NCI-H1930 (cell line): ENCODE measurements at regions not wholly inside any gene's neighbourhood (a gene's known extent, or its start where the extent isn't known, plus 50 kb on each side); places are given as distances from the start of the nearest gene placed in this dataset.
"Not testable (repeated sequence)": the region's sequence is repeated elsewhere in the genome, so short reads cannot be mapped to it uniquely, and the experiment has no call there.

ENCODE experiments used
- DNase-seq, 2 experiments: peaks; one replicate each; lab custom pipeline; 2025; lab: John Stamatoyannopoulos, UW

DNA sequence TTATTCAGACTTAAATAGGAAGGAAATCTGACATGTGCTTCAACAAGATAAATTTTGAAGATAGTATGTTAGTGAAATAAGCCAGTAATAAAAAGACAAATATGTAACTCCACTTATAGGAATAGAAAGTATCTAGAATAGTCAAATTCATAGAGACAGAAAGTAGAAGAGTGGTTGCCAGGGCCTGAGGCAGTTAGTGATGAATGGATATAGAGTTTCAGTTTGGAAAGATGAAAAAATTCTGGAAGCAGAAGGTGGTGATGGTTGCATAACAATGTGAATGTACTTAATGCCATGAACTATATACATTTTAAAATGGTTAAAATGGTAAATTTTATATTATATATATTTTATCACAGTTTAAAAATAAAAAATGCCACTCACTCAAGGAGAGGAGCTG, 54.3 kb downstream of the HAND2 start:
- no peak for DNase-seq

DNA sequence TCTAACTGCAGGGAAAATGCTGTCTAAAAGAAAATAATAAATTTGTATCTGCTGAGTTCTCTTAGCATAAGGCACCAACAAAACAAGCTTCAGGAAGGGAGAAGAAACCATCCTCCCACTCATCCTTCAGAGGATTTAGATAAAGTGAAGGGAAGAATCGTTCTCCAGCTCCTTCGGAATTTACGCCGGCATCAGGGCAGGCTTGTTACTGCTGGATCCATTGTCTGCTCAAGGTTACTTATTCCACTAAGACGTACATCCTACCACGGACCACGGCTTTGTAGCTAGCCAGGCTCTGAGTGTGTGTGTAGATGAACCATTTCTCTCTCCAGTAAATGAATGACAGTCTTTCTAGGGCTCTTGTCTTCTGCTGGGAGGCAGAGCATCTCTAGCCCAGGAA, 60.4 kb downstream of the HAND2 start:
- no peak for DNase-seq

DNA sequence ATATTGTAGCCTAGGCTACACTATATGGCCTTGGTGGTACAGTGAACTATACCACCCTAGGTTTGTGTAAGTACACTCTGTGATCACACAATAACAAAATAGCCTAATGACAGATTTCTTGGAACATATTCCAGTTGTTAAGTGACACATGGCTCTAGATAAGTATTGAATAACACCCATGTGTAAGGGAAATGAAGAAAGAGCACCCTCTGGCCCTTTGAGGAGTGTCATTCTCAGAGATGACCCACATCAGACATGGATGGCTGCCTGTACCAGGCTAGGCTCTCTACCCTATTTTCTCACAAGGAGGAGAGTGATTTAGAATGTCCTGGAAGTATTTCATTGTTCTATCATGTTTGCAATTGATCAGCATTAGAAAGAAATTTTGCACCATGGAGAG, 61.7 kb downstream of the HAND2 start:
- DNase-seq, result no peak

DNA sequence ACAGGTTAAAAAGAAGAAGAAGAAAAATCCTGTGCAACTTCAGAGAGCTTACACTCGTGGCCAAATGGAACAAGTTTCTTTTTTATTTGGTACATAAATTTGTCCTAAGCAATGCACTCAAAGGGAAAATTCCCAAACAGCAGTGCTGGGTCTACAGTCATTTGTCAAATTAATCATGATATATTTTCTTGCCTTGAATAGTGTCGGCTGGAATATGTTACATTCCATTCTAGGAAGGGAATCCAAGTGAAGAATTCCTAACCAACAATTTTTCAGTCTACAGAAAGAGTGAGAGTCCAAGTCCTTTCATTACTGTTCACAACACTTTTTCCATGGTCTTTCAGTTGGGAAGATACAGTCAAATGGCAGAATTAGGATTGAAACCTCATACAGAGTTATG, 63.9 kb downstream of the HAND2 start:
- no peak for DNase-seq

DNA sequence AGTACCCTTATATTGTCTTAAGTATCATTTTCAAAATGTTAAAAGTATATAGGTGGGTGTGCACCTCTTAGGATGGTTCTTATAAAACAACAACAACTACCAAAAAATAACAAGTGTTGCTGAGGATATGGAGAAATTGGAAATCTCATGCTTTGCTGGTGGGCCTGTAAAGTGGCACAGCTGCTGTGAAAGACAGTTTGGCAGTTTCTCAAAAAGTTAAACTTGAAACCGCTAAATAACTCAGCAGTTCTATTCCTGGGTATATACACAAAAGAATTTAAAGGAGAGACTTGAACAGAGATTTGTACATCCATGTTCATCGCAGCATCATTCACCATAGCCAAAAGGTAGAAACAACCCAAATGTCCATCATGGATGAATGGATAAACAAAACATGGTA, 65.5 kb downstream of the HAND2 start:
- no peak for DNase-seq

DNA sequence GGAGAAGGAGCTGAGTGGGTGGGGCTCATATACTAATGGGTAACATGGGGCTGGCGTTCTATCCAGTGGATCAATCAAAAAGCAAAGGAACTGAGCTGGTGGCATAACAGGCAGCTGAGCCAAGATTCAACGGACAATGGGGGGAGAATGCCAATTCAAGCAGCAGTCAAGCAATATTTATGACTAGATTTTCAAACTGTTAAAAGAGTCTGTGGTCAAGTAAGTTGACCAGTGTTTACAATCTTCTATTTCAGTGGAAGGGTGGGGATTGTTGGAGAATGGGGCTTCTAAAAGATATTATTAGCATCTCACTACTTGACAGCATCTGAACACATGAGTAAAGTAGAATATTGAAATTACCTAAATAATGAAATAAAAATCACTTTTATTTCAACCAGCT, 64.9 kb upstream of the SCRG1 start:
- DNase-seq, result no peak

DNA sequence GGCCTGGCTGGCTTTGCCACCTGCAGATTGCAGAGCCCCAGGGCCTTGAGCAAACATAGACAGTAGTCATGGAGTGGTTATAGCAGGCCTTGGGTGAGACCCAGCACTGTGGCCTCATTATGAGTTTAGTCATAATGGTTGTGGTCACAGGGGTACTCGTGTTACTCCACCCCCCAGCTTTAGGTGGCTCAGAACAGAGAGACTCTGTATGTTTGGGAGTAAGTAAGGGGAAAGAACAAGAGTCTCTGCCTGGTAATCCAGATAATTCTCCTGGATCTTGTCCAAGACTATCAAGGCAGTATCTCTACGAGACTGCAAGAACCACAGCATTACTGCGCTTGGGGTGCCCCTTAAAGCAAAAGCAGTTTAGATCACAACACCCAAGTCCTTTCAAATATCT, 62.3 kb upstream of the SCRG1 start:
- no peak for DNase-seq

DNA sequence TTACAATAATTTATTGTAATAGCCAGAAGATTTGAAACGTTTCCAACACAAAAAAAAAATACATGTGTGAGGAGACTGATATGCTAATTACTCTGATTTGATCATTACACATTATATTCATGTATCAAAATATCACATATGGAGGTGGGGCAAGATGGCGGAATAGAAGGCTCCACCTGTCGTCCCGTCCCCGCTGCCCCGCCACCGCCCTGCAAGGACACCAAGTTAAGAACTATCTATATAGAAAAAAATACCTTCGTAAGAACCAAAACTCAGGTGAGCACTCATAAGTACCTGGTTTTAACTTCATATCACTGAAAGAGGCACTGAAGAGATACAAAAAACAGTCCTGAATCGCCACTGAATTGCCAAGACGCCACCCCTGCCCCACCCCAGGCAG, 60.9 kb upstream of the SCRG1 start:
- DNase-seq, result no peak

DNA sequence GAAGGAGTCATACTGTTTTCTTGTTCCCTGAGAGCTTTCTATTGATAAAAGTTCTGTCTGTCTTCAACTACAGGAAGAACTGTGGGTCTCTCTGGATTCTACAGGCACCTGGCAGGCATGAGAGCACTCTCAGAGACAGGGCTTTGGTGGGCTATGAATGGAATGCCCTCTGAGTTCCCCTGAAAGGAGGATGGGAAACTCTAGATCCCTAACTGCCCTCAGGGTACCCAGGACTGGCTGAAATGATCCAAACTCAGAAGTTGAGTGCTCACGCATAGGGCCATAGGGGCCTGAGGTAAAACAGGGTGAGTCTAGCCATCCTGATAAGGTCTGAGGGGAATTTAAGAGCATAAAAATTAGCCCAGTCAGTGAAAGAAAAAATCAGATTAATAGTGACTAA, 59.0 kb upstream of the SCRG1 start:
- no peak for DNase-seq

DNA sequence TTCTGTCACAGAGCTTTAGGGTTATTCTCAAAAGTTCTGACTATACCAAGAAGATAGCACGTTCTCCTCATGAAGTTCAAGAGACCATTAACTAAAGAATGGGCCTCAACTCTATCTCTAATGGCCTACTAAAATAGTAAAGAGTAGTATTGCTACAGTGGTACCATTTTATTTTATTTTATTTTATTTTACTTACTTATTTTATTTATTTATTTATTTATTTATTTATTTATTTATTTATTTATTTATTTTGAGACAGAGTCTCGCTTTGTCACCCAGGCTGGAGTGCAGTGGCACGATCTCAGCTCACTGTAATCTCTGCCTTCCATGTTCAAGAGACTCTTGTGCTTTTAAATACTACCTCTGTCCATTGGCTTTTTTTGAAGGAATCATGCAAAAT, 52.5 kb upstream of the SCRG1 start:
- not testable (repeated sequence) for DNase-seq

DNA sequence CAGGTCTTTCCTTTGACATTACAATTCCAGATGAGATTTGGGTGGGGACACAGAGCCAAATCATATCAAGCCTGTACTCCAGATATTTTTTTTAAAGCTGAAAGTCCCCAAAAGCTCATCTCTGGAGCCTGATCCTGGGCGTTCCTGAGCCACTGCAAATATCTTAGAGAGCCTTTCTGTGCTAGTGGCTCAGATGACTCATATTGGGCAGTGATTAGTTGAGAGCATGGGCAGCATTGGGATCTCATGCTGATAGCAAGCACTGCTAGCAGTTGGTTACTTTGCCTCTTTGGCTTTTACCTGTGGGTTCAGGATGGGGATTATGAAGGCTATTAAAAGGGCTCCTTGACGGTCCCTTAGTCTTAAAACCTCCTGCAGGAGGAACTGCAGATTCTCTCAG, 51.4 kb upstream of the SCRG1 start:
- no peak for DNase-seq

DNA sequence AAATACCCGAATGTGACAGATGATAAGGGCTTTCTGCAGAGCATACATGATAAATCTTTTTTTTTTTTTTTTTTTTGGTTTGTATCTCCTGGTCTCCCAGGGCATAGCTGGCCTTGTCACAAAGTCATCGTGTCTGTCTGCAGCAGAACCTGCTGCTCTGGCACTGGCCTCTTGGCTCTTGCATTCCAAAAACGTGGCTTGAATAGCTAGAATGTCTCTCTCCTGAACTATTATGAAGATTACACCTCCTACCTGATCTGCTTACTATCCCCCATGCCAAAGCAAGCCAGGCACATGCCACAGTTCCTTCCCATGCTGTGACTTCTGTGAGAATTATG, 50.4 kb upstream of the SCRG1 start:
- no peak for DNase-seq

DNA sequence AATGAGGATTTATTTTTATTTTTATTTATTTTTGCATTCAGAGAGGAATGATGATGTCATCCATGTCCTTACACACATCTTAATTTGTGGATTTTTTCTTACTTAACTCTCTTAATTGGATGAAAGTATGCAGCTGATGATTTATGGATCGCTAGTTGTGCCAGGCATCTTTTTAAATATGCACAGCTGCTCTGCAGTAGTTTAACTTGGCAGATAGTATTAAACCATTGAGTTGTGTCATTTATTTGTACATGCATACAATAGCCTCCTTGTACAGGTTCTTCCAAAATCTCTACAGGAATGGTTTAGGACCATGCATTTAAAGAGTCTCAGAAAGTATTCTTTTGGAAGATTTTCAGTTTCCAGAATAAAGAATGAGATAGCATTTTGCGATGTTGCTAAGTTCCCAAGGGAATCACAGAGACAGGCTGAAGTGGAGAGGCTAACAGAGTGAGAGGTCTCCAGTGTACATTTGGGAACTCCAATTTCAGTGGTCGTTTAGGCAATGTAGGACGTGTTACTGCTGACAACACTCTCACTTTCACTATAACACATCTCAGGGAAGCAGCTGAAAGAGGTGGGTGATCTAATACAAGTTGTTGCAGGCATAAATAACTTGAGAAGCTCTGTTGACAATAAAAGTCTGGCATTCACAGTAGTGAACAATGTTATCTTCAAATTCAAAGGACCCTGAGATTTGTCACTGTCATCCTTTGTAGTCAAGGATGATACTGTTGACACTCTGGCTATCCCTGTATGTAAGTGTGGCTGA, 49.9 kb upstream of the SCRG1 start:
- peak in 1 of 2 experiments; percentile 74 for DNase-seq
